GM23338 (cell line): ENCODE measurements at regions not wholly inside any gene's neighbourhood (a gene's known extent, or its start where the extent isn't known, plus 50 kb on each side); places are given as distances from the start of the nearest gene placed in this dataset.

Experiments
- ATAC-seq: fragments of 200-7000 bp; cut with Tn5 transposase; 3 replicates; pipeline ENCODE4 v1.9.1; 2020
- DNase-seq: peaks from one replicate; pipeline ENCODE4 v3.0.0-alpha.2; 2015; ENCODE audit warnings: low spot score
- H2AFZ ChIP-seq: fragments of 200-600 bp; sonication (generic); 2 replicates; pipeline ENCODE4 v1.8.0; 2016; ENCODE audit warnings: antibody characterized with exemption, mild to moderate bottlenecking, moderate library complexity
- H3F3A ChIP-seq: fragments of 200-600 bp; sonication (generic); replicated peaks from 2 replicates; pipeline ENCODE4 v1.8.0; 2017; ENCODE audit warnings: antibody characterized with exemption, mixed run types, low read depth
- H3K27ac ChIP-seq: fragments of 200-600 bp; sonication (generic); 2 replicates; pipeline ENCODE4 v1.6.1; 2016; ENCODE audit warnings: low read depth
- H3K27me3 ChIP-seq: fragments of 200-600 bp; sonication (generic); 2 replicates; pipeline ENCODE4 v1.8.0; 2016; ENCODE audit warnings: mild to moderate bottlenecking, mixed run types, moderate library complexity; ENCODE audit not compliant: insufficient read depth
- H3K36me3 ChIP-seq: fragments of 200-600 bp; sonication (generic); 2 replicates; pipeline ENCODE4 v1.8.0; 2016; ENCODE audit warnings: mild to moderate bottlenecking; ENCODE audit not compliant: insufficient read depth
- H3K4me1 ChIP-seq: fragments of 200-600 bp; sonication (generic); 2 replicates; pipeline ENCODE4 v1.8.0; 2016; ENCODE audit warnings: mild to moderate bottlenecking, moderate library complexity; ENCODE audit not compliant: insufficient read depth
- H3K4me2 ChIP-seq: fragments of 200-600 bp; sonication (generic); 2 replicates; pipeline ENCODE4 v1.7.1; 2017; ENCODE audit warnings: mixed run types
- H3K4me3 ChIP-seq: fragments of 200-600 bp; sonication (generic); 2 replicates; pipeline ENCODE4 v1.6.1; 2016; ENCODE audit warnings: mixed run types
- H3K79me2 ChIP-seq: fragments of 200-600 bp; sonication (generic); replicated peaks from 2 replicates; pipeline ENCODE4 v1.8.0; 2017; ENCODE audit warnings: mild to moderate bottlenecking; ENCODE audit not compliant: insufficient read depth
- H3K9me2 ChIP-seq: fragments of 200-600 bp; sonication (generic); 2 replicates; pipeline ENCODE4 v1.8.0; 2017; ENCODE audit not compliant: insufficient read depth
- H4K20me1 ChIP-seq: fragments of 200-600 bp; sonication (generic); replicated peaks from 2 replicates; pipeline ENCODE4 v1.8.0; 2017; ENCODE audit warnings: mild to moderate bottlenecking; ENCODE audit not compliant: insufficient read depth
- H3K27ac Mint-ChIP-seq: 2 replicates; pipeline ENCODE4 v1.8.0; 2020; ENCODE audit warnings: inconsistent platforms, mild to moderate bottlenecking, moderate library complexity, mixed read lengths
- H3K27me3 Mint-ChIP-seq: 3 replicates; pipeline ENCODE4 v1.8.0; 2022; ENCODE audit warnings: low read depth, mild to moderate bottlenecking, moderate library complexity, mixed read lengths, inconsistent platforms; ENCODE audit not compliant: insufficient read depth, poor library complexity
- H3K36me3 Mint-ChIP-seq: 3 replicates; pipeline ENCODE4 v1.8.0; 2021; ENCODE audit warnings: low read depth, mild to moderate bottlenecking, inconsistent platforms, moderate library complexity, mixed read lengths
- H3K4me1 Mint-ChIP-seq: 3 replicates; pipeline ENCODE4 v1.8.0; 2020; ENCODE audit warnings: mild to moderate bottlenecking, inconsistent platforms, mixed read lengths
- H3K4me3 Mint-ChIP-seq: 3 replicates; pipeline ENCODE4 v1.8.0; 2021; ENCODE audit warnings: moderate library complexity, mild to moderate bottlenecking, inconsistent platforms, mixed read lengths
- H3K9me3 Mint-ChIP-seq: 3 replicates; pipeline ENCODE4 v1.8.0; 2020; ENCODE audit warnings: moderate library complexity, mild to moderate bottlenecking, inconsistent platforms, mixed read lengths
- CREB1 ChIP-seq: fragments of 250-450 bp; sonication (Bioruptor Pico); IDR thresholded peaks from 2 replicates; pipeline ENCODE4 v1.5.0; 2020; ENCODE audit warnings: low read depth, mild to moderate bottlenecking, moderate library complexity
- EZH2 ChIP-seq: fragments of 200-600 bp; sonication (generic); IDR thresholded peaks from one replicate; pipeline ENCODE4 v1.8.0; 2017; ENCODE audit warnings: antibody characterized with exemption, mild to moderate bottlenecking, low read depth; ENCODE audit not compliant: unreplicated experiment
- EZH2phosphoT487 ChIP-seq: fragments of 200-600 bp; sonication (generic); IDR thresholded peaks from one replicate; pipeline ENCODE4 v1.8.1; 2018; ENCODE audit warnings: antibody characterized with exemption; ENCODE audit not compliant: unreplicated experiment
- JUNB ChIP-seq: IDR thresholded peaks from one replicate; pipeline ENCODE4 v1.6.1; 2016; ENCODE audit warnings: antibody characterized with exemption; ENCODE audit not compliant: unreplicated experiment
- NANOG ChIP-seq: IDR thresholded peaks from 2 replicates; pipeline ENCODE4 v1.6.1; 2016; ENCODE audit warnings: antibody characterized with exemption, borderline replicate concordance
- POLR2AphosphoS5 ChIP-seq: IDR thresholded peaks from 2 replicates; pipeline ENCODE4 v1.6.1; 2016; ENCODE audit warnings: antibody characterized with exemption, low read depth
- STAT1 ChIP-seq: IDR thresholded peaks from one replicate; pipeline ENCODE4 v1.6.1; 2016; ENCODE audit warnings: antibody characterized with exemption; ENCODE audit not compliant: unreplicated experiment
- ZNF331 ChIP-seq: fragments of 250-450 bp; sonication (Bioruptor Pico); IDR thresholded peaks from 2 replicates; pipeline ENCODE4 v1.5.0; 2020; ENCODE audit warnings: low read depth, mild to moderate bottlenecking, moderate library complexity
- TF ChIP-seq, protein P1 (sequence below): IDR thresholded peaks from 2 replicates; pipeline ENCODE4 v1.6.1; 2016; ENCODE audit warnings: antibody characterized with exemption
- TF ChIP-seq, protein P2 (sequence below), 2 experiments: fragments of 200-600 bp in 1 of 2; sonication (generic) in 1 of 2; conservative IDR thresholded peaks; 2 replicates each; pipeline versions ENCODE4 v1.5.1 to v1.6.1; 2016 to 2017; ENCODE audit warnings: antibody characterized with exemption in 2 of 2, low read depth in 2 of 2, mild to moderate bottlenecking in 2 of 2, moderate library complexity in 1 of 2
- TF ChIP-seq, protein P3 (sequence below): fragments of 250-450 bp; sonication (Bioruptor Pico); IDR thresholded peaks from 2 replicates; pipeline ENCODE4 v1.5.0; 2020; ENCODE audit warnings: mild to moderate bottlenecking, moderate library complexity

DNA sequence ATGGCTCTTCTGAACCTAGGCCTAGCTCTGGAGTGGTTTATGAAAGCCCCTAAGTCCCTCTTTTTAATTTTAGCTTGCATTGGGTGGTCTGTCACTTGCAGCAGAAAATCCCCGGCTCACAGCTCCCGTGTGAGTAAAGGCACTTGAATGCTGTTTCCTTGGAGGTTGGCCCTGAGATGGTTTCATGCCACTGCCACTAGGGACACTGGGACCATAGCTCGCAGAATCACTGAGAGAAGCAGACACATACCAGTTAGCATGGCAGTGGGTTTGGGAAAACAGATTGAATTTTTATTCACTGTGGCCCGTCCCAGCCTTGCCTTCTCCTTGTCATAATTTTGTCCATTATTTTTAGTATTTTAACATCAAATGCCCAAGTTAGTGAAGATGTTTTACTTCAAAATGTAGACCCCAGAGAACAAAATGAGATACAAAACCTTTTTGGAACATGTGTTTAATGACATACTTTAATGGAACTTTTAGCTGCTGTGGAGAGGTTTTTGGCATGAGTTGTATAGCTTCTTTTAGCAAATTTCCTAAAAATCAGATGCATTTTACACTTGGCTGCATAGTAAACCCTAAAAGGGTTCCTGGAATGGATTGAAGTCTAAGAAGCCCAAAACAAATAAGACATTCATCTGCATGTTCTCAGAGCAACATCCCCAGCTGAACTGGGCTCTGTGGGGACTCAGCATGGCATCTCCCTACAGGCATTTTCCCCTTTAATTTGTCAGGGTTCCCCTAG, 259.7 kb upstream of the PITRM1 start (continued):
- no peak for TF ChIP-seq ZNF331
- no peak for TF ChIP-seq POLR2AphosphoS5
- TF ChIP-seq, protein P1, sequence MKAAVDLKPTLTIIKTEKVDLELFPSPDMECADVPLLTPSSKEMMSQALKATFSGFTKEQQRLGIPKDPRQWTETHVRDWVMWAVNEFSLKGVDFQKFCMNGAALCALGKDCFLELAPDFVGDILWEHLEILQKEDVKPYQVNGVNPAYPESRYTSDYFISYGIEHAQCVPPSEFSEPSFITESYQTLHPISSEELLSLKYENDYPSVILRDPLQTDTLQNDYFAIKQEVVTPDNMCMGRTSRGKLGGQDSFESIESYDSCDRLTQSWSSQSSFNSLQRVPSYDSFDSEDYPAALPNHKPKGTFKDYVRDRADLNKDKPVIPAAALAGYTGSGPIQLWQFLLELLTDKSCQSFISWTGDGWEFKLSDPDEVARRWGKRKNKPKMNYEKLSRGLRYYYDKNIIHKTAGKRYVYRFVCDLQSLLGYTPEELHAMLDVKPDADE = no peak

DNA sequence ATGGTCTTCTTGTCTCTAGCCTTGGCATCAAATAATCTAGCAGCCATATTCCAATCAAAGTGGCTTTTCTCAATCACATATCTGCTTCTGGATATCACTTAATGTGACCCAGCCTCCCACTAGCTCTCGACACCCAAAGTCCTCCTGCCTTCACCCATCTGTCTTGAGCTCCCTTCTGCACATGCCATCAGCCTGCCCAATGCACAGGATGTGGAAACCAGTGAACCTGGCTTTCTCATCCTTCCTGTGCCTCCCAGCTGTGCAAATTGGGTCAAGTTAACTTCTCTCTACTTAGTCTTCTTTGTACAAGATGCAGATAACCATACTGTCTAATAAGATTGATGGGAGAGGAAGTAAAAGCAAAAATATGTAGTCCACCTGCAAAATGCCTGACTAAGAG, 257.9 kb upstream of the PITRM1 start:
- Mint-ChIP-seq H3K4me3 (no peak overlapping the region), H3K36me3 (peaks cover 4% of the 10 kb centered on the region; the same call in 2 of the 3 replicates), H3K27me3 (no peaks in the 10 kb centered on the region), H3K27ac (no peak overlapping the region), H3K4me1 (no peaks in the 10 kb centered on the region), H3K9me3 (peaks cover 8% of the 10 kb centered on the region; the same call in 2 of the 3 replicates)
- Histone ChIP-seq H3K9me2 (0 out of 2 replicates have a peak, but pooled peaks cover 8% of the 10 kb centered on the region), H4K20me1 (no peaks in the 10 kb centered on the region), H3K4me2 (no peak overlapping the region), H2AFZ (no peak overlapping the region), H3K27me3 (no peaks in the 10 kb centered on the region), H3K4me1 (no peaks in the 10 kb centered on the region), H3K27ac (no peak overlapping the region), H3K79me2 (no peaks in the 10 kb centered on the region), H3F3A (no peaks in the 10 kb centered on the region), H3K4me3 (no peak overlapping the region), H3K36me3 (no peaks in the 10 kb centered on the region)
- no peak for ATAC-seq
- DNase-seq = no peak
- TF ChIP-seq CREB1 (no peak), EZH2phosphoT487 (no peak)

DNA sequence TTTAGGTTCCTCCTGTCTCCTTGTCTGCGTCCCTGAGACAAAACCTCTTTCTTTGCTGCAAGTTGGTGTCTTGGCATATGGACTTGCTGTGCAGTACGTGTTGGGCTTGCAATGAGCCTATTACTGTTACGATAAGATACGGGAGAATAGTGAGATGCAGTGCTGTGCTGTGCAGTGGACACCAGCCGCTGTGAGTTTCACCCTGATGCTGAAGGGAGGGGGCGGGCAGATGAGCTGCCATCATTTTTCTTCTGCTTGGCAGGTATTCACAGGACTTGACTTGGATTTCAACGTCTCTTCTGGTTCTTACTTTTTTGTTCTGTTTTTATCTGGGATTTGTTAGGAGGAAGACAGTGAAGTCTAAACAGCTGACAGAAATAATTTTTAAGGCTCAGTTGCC, 257.1 kb upstream of the PITRM1 start:
- Histone ChIP-seq H3K27ac (no peak overlapping the region), H3F3A (no peaks in the 10 kb centered on the region), H3K27me3 (no peaks in the 10 kb centered on the region), H3K79me2 (no peaks in the 10 kb centered on the region), H4K20me1 (no peaks in the 10 kb centered on the region), H3K4me1 (no peaks in the 10 kb centered on the region), H3K36me3 (no peaks in the 10 kb centered on the region), H3K4me3 (no peak overlapping the region), H2AFZ (no peak overlapping the region), H3K9me2 (0 out of 2 replicates have a peak, but pooled peaks cover 8% of the 10 kb centered on the region), H3K4me2 (no peak overlapping the region)
- DNase-seq (no peak), ATAC-seq (no peak)
- peaks cover under 1% of the 10 kb centered on the region; the same call in 1 of the 3 replicates for H3K4me1 Mint-ChIP-seq
- H3K27ac Mint-ChIP-seq = no peak overlapping the region
- H3K4me3 Mint-ChIP-seq = no peak overlapping the region
- peaks cover 4% of the 10 kb centered on the region; the same call in 2 of the 3 replicates for H3K36me3 Mint-ChIP-seq
- peaks cover 8% of the 10 kb centered on the region; the same call in 2 of the 3 replicates for H3K9me3 Mint-ChIP-seq
- no peaks in the 10 kb centered on the region for H3K27me3 Mint-ChIP-seq
- TF ChIP-seq CREB1 = no peak
- no peak for TF ChIP-seq NANOG
- no peak for TF ChIP-seq STAT1
- TF ChIP-seq, protein P2, sequence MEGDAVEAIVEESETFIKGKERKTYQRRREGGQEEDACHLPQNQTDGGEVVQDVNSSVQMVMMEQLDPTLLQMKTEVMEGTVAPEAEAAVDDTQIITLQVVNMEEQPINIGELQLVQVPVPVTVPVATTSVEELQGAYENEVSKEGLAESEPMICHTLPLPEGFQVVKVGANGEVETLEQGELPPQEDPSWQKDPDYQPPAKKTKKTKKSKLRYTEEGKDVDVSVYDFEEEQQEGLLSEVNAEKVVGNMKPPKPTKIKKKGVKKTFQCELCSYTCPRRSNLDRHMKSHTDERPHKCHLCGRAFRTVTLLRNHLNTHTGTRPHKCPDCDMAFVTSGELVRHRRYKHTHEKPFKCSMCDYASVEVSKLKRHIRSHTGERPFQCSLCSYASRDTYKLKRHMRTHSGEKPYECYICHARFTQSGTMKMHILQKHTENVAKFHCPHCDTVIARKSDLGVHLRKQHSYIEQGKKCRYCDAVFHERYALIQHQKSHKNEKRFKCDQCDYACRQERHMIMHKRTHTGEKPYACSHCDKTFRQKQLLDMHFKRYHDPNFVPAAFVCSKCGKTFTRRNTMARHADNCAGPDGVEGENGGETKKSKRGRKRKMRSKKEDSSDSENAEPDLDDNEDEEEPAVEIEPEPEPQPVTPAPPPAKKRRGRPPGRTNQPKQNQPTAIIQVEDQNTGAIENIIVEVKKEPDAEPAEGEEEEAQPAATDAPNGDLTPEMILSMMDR (conservative IDR thresholded peaks at IDR 0.05; ENCODE audit: low read depth in 2 of 2) = no peak
- TF ChIP-seq JUNB = no peak
- TF ChIP-seq, protein P3, sequence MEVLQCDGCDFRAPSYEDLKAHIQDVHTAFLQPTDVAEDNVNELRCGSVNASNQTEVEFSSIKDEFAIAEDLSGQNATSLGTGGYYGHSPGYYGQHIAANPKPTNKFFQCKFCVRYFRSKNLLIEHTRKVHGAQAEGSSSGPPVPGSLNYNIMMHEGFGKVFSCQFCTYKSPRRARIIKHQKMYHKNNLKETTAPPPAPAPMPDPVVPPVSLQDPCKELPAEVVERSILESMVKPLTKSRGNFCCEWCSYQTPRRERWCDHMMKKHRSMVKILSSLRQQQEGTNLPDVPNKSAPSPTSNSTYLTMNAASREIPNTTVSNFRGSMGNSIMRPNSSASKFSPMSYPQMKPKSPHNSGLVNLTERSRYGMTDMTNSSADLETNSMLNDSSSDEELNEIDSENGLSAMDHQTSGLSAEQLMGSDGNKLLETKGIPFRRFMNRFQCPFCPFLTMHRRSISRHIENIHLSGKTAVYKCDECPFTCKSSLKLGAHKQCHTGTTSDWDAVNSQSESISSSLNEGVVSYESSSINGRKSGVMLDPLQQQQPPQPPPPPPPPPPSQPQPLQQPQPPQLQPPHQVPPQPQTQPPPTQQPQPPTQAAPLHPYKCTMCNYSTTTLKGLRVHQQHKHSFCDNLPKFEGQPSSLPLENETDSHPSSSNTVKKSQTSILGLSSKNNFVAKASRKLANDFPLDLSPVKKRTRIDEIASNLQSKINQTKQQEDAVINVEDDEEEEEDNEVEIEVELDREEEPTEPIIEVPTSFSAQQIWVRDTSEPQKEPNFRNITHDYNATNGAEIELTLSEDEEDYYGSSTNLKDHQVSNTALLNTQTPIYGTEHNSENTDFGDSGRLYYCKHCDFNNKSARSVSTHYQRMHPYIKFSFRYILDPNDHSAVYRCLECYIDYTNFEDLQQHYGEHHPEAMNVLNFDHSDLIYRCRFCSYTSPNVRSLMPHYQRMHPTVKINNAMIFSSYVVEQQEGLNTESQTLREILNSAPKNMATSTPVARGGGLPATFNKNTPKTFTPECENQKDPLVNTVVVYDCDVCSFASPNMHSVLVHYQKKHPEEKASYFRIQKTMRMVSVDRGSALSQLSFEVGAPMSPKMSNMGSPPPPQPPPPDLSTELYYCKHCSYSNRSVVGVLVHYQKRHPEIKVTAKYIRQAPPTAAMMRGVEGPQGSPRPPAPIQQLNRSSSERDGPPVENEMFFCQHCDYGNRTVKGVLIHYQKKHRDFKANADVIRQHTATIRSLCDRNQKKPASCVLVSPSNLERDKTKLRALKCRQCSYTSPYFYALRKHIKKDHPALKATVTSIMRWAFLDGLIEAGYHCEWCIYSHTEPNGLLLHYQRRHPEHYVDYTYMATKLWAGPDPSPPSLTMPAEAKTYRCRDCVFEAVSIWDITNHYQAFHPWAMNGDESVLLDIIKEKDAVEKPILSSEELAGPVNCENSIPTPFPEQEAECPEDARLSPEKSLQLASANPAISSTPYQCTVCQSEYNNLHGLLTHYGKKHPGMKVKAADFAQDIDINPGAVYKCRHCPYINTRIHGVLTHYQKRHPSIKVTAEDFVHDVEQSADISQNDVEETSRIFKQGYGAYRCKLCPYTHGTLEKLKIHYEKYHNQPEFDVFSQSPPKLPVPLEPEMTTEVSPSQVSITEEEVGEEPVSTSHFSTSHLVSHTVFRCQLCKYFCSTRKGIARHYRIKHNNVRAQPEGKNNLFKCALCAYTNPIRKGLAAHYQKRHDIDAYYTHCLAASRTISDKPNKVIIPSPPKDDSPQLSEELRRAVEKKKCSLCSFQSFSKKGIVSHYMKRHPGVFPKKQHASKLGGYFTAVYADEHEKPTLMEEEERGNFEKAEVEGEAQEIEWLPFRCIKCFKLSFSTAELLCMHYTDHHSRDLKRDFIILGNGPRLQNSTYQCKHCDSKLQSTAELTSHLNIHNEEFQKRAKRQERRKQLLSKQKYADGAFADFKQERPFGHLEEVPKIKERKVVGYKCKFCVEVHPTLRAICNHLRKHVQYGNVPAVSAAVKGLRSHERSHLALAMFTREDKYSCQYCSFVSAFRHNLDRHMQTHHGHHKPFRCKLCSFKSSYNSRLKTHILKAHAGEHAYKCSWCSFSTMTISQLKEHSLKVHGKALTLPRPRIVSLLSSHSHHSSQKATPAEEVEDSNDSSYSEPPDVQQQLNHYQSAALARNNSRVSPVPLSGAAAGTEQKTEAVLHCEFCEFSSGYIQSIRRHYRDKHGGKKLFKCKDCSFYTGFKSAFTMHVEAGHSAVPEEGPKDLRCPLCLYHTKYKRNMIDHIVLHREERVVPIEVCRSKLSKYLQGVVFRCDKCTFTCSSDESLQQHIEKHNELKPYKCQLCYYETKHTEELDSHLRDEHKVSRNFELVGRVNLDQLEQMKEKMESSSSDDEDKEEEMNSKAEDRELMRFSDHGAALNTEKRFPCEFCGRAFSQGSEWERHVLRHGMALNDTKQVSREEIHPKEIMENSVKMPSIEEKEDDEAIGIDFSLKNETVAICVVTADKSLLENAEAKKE (CRISPR knock-in tag) = no peak
- no peak for TF ChIP-seq ZNF331
- TF ChIP-seq EZH2 = no peak
- TF ChIP-seq EZH2phosphoT487 = no peak
